ENCODE measurements at regions not wholly inside any gene's neighbourhood (a gene's known extent, or its start where the extent isn't known, plus 50 kb on each side); places are given as distances from the start of the nearest gene placed in this dataset.

GRCh38 chr19:5235458-5236219, 105.0 kb downstream of the PTPRS start:
- no peak overlapping the region for H3K27ac ChIP-seq
- TF ChIP-seq CTCF (conservative IDR thresholded peaks at IDR 0.05) = no peak
- TF ChIP-seq ZFX (IDR thresholded peaks at IDR 0.05) = no peak

- TF ChIP-seq CTCF (conservative IDR thresholded peaks at IDR 0.05) = no peak
- TF ChIP-seq ZFX (IDR thresholded peaks at IDR 0.05) = no peak
- no peak overlapping the region for H3K27ac ChIP-seq
These were observed 106.2 kb downstream of the PTPRS start for GRCh38 chr19:5234412-5234811.

- H3K27ac ChIP-seq = no peak overlapping the region
- no peak for TF ChIP-seq ZFX (IDR thresholded peaks at IDR 0.05)
- no peak for TF ChIP-seq CTCF (conservative IDR thresholded peaks at IDR 0.05)
These were observed 107.7 kb downstream of the PTPRS start for GRCh38 chr19:5232798-5233505.

GRCh38 chr19:5231857-5232678, 108.5 kb downstream of the PTPRS start:
- TF ChIP-seq ZFX (IDR thresholded peaks at IDR 0.05) (no peak), CTCF (conservative IDR thresholded peaks at IDR 0.05) (no peak)
- no peak overlapping the region for H3K27ac ChIP-seq

GRCh38 chr19:5230730-5231555, 109.7 kb downstream of the PTPRS start:
- TF ChIP-seq CTCF (conservative IDR thresholded peaks at IDR 0.05) = no peak
- no peak for TF ChIP-seq ZFX (IDR thresholded peaks at IDR 0.05)
- no peak overlapping the region for H3K27ac ChIP-seq

GRCh38 chr19:5229778-5230335, 110.8 kb downstream of the PTPRS start:
- no peak overlapping the region for H3K27ac ChIP-seq
- TF ChIP-seq ZFX (IDR thresholded peaks at IDR 0.05) (no peak), CTCF (conservative IDR thresholded peaks at IDR 0.05) (no peak)

Data from C4-2B (cell line).